ACHN (cell line): ENCODE measurements at regions not wholly inside any gene's neighbourhood (a gene's known extent, or its start where the extent isn't known, plus 50 kb on each side); places are given as distances from the start of the nearest gene placed in this dataset.
"Not testable (repeated sequence)": the region's sequence is repeated elsewhere in the genome, so short reads cannot be mapped to it uniquely, and the experiment has no call there.

Experiments
- DNase-seq: peaks from one replicate; pipeline ENCODE4 v3.0.0-alpha.2; 2015
- in situ Hi-C: cut with HindIII; loops from 2 replicates; pipeline ENCODE4 v1.10.0; 2017; ENCODE audit warnings: low sequenced_read_pairs, low pct_ligation_motif_present, low pct_unique_long_range_greater_than_20kb

DNA sequence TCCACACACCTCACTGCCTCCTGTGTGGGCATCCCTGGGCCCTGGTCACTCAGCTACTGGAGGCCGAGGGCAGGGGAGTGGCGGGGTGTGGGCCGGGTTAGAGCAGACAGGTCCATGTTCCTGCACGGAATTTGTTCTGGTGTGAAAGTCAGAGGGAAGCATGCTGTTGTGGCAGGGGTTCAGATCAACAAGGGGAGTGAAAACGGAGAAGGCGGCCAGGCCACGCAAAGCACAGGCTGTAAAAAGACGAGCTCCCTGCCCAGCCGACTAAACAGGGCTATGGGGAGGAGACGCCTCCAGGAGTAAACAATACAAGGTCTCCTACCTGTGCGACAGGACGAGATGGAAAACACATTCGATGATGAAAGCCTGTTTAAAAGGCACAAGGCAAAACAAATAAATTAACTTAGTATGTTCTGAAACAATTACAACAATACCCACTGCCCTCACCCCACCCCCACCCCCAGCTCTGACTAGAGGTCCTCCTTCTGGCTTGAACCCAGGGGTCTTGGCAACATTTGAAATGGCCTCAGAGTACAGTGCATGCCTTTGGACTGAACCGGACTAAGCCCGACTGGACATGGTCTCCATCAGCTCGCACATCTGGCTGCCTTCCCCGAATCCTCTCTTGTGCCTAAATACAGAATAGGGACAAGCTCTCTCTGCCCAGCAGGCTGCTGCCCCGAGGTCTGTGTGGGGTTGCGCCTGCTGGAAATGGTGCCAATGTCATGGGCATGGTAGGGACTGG is 274.9 kb upstream of the DIO3 start:
- no peak for DNase-seq
- in situ Hi-C loops = no loop called here

DNA sequence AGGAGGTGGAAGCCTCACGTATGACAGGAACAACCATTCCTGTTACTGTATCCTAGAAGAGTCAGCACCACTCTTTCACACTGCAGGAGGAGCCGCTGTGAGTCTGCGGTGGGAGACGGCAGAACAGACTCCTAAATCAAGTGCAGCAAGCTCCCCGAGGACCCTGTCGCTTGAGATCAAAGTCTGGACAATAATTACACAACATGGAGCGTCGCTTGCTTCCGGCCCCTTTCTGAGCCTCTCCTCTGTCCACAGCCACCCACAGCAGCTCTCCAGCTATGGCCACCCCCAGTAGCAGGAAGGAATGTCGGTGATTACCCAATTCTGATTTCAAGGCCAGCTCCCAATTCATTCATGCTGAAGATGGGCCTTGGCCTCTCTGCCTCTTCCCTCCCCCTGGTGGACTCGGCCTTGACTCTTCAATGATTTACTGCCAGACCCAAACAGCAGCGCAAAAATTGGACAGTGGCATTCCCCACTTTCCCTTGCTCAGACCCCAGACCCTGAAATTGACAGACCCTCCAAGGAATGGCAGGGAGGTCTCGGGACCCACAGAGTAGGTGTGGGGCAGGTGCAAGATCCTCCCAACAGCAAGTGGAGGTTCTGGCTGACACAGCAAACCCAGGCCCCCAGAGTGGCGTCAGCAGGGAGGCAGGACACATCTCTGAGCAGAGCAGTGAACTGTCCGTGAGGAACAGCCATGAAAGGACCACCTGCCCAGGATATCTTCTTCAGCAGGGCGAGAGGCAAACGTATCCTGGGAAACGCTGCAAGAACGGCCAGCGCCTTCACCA is 272.7 kb upstream of the DIO3 start:
- in situ Hi-C loops = no loop called here
- DNase-seq = no peak

DNA sequence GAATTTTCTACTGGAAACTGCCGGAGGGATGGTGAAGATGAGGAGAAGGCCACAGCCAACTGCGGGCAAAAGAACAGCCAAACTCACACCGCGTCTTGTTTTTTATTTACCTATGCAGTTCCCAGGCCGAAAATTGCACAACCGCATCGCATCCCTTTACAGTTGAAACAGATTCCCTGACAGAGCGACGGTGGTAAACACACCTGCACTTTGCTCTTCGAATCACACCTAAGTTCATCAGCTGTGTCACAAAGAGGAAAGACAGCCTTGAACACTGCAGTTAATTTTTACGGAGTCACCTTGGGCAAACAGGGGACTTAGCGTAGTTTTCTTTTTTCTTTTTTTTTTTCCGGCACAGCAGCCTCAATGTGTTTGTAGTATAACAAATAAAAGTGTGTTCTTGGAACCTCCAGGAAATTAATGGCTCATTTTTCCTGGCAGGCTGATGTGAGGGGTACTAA is 272.0 kb upstream of the DIO3 start:
- no peak for DNase-seq
- in situ Hi-C loops = no loop called here

DNA sequence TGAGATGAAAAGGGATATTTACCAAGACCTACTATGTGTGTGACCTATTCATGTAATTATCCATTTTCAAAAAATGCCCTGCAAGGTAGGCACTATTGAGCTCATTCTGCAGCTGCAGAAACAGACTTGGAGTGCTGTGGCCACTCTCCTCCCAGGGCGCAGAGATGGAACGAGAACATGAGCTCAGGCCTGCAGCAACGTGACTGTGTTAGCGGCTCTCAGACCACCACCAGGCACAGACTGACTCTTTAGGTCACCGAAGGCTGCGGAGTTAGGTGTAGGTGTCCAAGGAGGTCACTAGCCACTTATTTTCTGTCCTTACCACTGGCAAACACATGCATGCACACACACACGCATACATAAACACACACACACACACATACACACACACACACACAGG is 271.4 kb upstream of the DIO3 start:
- in situ Hi-C loops = no loop called here
- no peak for DNase-seq

DNA sequence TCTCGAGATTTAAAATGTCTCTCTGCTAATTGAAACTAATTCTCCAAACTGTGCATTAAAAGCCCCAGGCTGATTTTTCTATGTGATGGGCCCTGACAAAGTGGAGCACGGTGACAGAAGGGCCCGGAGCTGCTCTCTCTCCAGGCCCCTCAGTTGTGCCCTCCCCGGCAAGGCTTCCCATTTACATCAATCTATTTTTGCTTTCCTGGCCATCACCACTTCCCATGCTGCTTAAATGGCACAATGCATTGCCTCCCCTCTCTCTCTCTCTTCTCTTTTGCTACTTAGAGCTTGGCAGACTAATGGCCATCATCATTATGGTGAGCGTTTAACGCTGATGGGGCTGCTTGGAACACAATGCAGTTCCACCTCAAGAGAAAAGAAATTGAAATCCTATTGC is 270.7 kb upstream of the DIO3 start:
- in situ Hi-C loops = no loop called here
- DNase-seq = no peak

DNA sequence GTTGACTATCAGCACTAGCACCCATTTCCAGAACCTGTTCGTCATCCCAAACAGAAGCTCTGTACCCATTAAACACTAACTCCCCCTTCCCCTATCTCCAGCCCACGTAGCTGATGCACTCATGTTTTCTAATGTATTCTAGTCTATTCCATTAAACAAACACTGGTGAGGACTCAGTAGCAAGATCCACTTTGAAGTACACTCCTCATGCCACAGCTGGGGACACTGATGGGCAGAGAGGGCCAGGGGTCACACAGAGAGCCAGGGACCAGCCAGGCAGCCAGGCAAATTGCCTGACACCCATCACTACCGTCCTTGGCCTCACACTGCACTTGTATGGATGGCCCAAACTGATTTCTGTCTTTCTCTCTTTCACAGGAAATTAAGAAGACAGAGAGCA is 269.9 kb upstream of the DIO3 start:
- no peak for DNase-seq
- in situ Hi-C loops = no loop called here

DNA sequence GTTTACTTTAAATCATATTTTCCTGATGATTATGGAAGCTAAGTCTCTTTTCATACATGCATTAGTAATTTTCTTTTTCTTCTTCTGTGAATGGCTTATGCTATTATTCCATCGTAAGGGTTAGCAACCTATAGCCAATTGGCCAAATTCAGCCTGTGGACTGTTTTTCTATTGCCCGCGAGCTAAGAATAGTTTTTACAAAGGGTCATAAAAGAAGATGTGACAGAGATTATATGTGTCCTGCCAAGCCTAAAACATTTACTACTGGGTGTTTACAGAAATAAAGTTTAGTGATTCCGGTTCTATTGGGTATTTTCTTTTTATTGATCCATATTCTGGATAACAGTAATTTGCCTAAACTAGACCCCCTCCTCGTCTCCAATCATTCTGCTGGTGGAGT is 268.8 kb upstream of the DIO3 start:
- no peak for DNase-seq
- in situ Hi-C loops = no loop called here

DNA sequence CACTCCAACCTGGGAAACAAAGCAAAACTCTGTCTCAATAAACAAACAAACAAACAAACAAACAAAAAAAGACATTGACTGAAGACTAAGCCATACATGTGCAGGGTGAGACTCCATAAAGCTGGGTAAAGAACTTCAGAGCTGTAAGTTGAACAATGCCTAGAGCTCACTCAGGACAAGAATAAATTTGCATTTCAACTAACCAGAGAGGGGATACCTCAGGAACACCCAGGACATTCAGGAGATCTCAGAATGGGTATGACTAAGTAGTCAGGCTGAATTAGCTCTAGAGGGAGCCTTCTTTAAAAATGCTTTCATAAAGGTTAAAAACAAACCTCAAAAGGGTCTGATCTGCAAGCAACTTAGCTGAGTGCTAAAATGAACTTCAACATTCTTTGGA is 267.7 kb upstream of the DIO3 start:
- no peak for DNase-seq
- in situ Hi-C loops = no loop called here

DNA sequence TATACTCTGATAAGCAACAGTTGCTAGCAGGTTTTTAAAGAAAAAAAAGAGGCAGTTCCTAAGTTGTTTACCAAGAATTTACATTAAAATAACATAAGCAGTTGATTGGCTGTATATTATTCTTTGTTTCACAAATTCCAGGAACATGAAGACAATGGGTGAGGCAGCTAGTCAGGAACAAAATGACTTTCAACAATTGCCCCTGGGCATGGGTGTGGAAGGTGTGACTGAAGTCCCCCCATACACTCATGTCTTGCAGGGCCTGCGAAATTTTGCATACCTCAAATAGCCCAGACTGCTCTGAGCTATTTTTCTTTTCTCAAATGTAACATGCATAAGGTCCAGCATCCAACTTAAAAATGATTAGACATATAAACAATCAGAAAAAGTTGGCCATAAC is 267.2 kb upstream of the DIO3 start:
- in situ Hi-C loops = no loop called here
- DNase-seq = no peak

DNA sequence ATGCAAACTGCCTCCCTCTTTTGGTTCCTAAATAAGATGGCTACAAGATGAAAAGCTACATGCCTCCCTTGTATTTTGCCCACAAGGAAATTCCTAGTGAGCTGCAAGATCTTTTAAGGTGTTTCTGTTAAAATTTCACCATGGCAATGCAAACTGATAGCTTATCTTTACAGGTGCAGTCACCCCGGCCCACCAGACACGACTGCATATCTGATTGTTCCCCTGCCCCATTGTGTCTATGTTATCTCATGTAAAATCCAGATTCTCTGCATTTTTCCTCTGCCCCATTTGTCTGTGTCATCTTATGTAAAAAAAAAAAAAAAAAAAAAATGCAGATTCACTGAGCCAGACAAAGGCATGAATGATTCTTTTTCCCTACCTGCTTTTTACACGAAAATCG is 261.5 kb upstream of the DIO3 start:
- in situ Hi-C loops, DNase-seq: not testable (repeated sequence)

DNA sequence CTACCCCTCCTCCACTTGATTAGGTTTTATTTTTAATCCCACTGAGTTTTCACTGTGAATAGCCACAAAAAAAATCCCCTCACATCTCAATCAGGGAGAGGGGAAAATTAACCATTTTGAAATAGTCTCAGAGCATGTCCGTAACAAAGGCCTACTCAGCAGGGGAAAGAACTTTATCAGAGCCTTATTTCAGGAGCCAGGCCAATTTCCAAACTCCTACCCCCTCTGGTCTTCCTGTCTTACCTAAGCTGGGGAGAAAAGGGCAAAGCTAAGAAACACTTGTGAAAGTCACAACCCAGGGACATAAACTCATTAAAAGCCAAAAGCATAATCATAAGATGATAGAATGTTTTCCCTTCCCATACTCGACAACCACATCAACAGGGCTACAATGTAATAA is 260.3 kb upstream of the DIO3 start:
- in situ Hi-C loops = no loop called here
- no peak for DNase-seq

DNA sequence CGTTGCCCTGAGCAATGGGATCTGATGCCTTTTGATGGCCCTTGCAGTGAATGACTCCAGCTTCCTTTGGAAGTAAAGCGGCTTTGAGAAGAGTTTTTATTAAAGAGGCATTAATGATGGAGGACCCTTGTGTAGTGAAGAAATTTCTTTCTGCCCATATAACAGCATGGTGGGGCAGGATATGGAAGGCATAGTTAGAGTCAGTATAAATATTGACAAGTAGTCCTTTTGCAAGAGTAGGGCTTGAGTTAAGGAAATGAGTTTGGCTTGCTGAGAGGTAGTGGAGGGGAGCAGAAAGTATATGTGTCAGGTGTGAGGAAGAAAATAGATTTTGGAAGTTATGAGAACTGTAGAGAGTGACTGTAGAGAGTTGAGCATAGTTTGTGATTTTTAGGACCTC is 254.1 kb upstream of the DIO3 start:
- DNase-seq, in situ Hi-C loops: not testable (repeated sequence)

DNA sequence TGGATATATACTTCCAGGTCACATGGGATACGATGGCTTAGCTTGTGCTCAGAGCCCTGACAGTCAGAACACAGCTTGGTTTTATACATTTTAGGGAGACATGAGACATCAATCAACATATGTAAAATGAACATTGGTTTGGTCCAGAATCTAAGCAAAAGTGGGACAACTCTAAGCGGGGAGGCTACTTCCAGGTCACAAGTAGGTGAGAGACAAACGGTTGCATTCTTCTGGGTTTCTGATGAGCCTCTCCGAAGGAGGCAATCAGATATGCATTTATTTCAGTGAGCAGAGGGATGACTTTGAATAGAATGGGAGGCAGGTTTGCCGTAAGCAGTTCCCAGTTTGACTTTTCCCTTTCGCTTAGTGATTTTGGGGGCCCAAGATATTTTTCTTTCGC is 250.1 kb upstream of the DIO3 start:
- in situ Hi-C loops, DNase-seq: not testable (repeated sequence)

DNA sequence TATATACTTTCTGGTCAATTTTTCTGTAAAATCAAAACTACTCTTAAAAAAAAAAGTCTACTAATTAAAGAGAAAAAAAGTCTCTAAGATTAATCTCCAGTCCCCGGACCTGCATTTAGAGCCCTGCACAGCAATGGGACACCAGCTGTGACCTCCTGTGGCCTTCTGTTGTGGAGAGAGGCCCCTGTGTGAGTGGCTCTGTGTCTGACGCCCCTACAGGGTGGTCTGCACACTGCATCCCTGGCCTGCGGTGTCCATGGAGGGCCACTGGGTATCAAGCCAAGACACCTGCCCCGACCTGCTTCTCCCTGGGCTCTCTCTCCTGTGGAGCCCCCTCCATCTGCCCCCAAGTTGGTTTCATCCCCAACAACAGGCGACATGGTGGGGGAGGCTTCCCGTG is 248.0 kb upstream of the DIO3 start:
- DNase-seq = no peak
- in situ Hi-C loops = no loop called here

DNA sequence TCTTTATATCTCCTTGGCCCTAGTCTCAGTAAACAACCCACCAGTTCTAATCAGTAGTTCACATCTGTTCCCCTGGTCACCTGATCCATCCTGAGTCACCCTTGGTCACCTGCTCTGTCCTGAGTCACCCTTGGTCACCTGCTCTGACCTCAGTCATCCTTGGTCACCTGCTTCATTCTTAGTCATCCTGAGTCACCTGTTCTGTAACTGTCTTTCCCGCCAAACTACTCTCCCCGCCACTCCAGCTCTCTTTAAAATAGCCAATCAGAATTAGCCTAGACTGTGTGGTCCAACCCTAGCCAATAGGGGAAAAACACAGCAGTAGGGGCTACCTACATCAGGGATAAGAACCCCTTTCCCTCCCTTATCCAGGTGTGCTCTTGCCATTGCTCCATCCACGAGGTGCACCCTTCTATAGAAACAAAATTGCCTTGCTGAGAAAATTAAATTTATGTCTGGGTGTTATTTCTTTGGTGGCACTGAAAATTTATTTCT is 245.4 kb upstream of the DIO3 start:
- in situ Hi-C loops = no loop called here

DNA sequence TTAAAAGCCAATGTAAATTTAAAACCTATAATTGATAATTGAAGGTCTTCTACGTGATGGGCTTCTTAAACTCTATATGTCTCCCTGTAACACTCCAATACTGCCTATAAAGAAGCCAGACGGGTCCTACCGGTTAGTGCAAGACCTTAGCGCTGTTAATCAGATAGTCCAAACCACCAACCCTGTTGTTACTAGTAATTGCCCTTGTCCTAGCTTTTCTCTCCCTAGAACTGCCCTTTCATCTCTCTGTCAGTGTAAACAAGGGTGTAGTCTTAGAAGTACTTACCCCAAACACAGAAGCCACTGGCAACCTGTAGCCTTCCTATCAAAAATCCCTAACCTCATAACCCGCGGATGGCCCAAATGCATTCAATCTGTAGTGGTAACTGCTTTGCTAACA is 243.0 kb upstream of the DIO3 start:
- no peak for DNase-seq
- in situ Hi-C loops = no loop called here

More for the DNA sequence above, 245.4 kb upstream of the DIO3 start:
- DNase-seq = no peak

DNA sequence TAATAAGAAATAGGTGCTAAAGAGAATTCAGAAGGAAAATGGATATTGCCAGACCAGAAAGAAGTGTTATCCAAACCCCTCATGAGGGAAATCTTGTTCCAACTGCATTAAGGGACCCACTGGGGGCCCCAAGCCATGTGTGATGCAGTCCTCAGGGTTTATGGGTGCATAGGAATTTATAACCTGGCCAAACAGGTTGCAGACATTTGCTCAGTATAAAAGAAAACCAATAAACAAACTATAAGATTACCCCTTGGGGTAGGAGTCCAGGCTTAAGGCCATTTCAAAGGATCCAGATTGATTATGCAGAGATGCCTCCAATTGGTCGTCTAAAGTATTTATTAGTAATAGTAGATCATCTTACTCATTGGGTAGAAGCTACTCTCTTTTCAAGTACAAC is 240.9 kb upstream of the DIO3 start:
- DNase-seq = no peak
- in situ Hi-C loops = no loop called here

DNA sequence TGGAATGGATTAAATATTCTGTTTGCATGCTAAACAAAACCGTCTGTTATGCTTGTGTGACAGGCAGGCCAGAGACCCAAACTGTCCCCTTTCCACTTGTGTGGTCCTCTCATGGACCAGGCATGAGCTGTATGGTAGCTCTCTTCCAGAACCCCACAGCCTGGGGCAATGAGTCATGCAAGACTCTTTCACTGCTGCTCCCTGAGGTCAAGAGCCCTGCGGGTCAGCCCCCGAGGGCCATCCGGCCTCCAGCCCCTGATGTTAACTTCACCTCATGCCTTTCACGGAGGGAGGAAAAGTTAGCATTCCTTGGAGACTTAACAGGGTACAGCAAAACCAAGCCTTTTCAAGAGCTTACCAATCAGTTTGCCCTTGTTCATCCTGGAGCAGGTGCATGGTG is 239.1 kb upstream of the DIO3 start:
- in situ Hi-C loops = no loop called here
- DNase-seq = no peak

DNA sequence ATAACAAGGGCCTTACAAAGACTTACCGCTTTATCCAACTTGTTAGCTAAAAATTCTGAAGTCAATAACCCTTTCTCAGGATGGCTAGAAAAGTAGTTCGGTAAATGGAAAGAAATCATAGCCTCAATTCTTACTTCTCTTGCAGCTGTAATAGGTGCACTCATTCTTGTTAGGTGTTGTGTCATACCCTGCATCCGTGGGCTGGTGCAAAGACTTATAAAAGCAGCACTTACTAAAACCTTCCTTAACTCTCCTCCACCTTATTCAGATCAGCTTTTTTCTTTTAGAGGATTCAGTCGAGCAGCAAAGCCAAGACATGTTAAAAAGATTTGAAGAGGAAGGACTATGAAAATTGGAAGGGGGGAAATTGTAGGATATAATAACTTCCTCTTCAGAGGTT is 238.2 kb upstream of the DIO3 start:
- no peak for DNase-seq
- in situ Hi-C loops = no loop called here
